OCI-LY1 (cell line): ENCODE measurements at regions not wholly inside any gene's neighbourhood (a gene's known extent, or its start where the extent isn't known, plus 50 kb on each side); places are given as distances from the start of the nearest gene placed in this dataset.

Experiments used
- CTCF ChIP-seq: fragments of 200-600 bp; sonication (generic), shearing (Covaris generic); IDR thresholded peaks from 2 replicates; pipeline ENCODE4 v1.5.1; 2017; ENCODE audit warnings: mild to moderate bottlenecking, antibody characterized with exemption, low read length, moderate library complexity, mixed read lengths
- EZH2 ChIP-seq: fragments of 200-600 bp; sonication (generic), shearing (Covaris generic); IDR thresholded peaks from 2 replicates; pipeline ENCODE4 v1.8.0; 2017; ENCODE audit warnings: borderline replicate concordance, mixed run types, mild to moderate bottlenecking, antibody characterized with exemption, low read length, moderate library complexity, mixed read lengths

GRCh38 chr3:30112411-30112810 is 494.0 kb upstream of the TGFBR2 start:
- no peak for TF ChIP-seq EZH2
- TF ChIP-seq CTCF, result no peak
